Suprapubic skin (tissue), 4 donors: ENCODE measurements at regions not wholly inside any gene's neighbourhood (a gene's known extent, or its start where the extent isn't known, plus 50 kb on each side); places are given as distances from the start of the nearest gene placed in this dataset.
"Not testable (repeated sequence)": the region's sequence is repeated elsewhere in the genome, so short reads cannot be mapped to it uniquely, and the experiment has no call there.

ENCODE experiments used
- DNase-seq, 2 donors: peaks; one replicate each; pipeline ENCODE4 v3.0.0-alpha.2; 2019; ENCODE audit warnings: low spot score in 2 of 2
- H3K27ac ChIP-seq: fragments of 200-600 bp; sonication (generic); one replicate; pipeline ENCODE4 v1.5.1; 2019
- H3K27me3 ChIP-seq: fragments of 200-600 bp; sonication (generic); one replicate; pipeline ENCODE4 v1.5.1; 2019
- H3K36me3 ChIP-seq: fragments of 200-600 bp; sonication (generic); one replicate; pipeline ENCODE4 v1.5.1; 2019
- H3K4me1 ChIP-seq: fragments of 200-600 bp; sonication (generic); one replicate; pipeline ENCODE4 v1.5.1; 2019
- H3K4me3 ChIP-seq: fragments of 200-600 bp; sonication (generic); one replicate; pipeline ENCODE4 v1.5.1; 2019; ENCODE audit warnings: mild to moderate bottlenecking
- H3K9me3 ChIP-seq: fragments of 200-600 bp; sonication (generic); one replicate; pipeline ENCODE4 v1.5.1; 2019
- EP300 ChIP-seq: sonication (generic); formaldehyde crosslinking; IDR thresholded peaks from one replicate; pipeline ENCODE4 v1.6.1; 2017; ENCODE audit warnings: antibody characterized with exemption
- POLR2A ChIP-seq, 2 donors: fragments of 450-650 bp; IDR thresholded peaks; one replicate each; pipeline ENCODE4 v1.6.1; 2017; ENCODE audit warnings: antibody characterized with exemption in 2 of 2, mild to moderate bottlenecking in 2 of 2, moderate library complexity in 2 of 2
- POLR2AphosphoS5 ChIP-seq, 3 donors: sonication (generic); formaldehyde crosslinking; IDR thresholded peaks; one replicate each; pipeline ENCODE4 v1.6.1; 2017; ENCODE audit warnings: antibody characterized with exemption in 3 of 3
- WGBS: methylation state at CpG from one replicate; pipeline ENCODE4 v1.1.5; 2018; 5-methylcytosine and 5-hydroxymethylcytosine counted together
- TF ChIP-seq, protein P1 (sequence below), 2 donors: fragments of 200-600 bp in 1 of 2; fragments of 450-650 bp in 1 of 2; sonication (generic) in 1 of 2; IDR thresholded peaks; one replicate each; pipeline ENCODE4 v1.5.1; 2016 to 2019; ENCODE audit warnings: antibody characterized with exemption in 2 of 2, mild to moderate bottlenecking in 1 of 2, moderate library complexity in 1 of 2

DNA sequence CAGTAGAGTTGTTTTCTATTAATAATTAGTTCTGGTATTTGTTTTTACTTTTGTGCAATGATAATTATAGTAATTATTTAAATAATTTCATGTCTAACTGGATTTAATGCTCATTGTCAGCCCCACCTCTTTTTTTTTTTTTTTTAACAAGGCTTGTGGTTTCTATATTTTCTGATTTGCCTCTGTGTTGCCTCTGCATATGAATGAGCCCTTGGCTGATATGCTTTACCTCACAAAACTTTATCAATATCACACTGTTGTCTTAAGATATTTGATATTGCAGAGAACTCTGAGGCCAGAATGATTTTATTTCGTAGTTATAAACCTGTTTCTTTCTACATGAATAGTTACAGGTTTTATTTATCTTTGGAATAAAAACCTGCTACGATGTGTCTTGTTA, 116.2 kb upstream of the ATP2B1 start:
- no peak overlapping the region for H3K27ac ChIP-seq
- DNase-seq: no peak
- WGBS: 96% methylated on average over 2 of the region's 2 CpGs
- TF ChIP-seq POLR2A (IDR thresholded peaks at IDR 0.05): no peak
- TF ChIP-seq POLR2AphosphoS5 (IDR thresholded peaks at IDR 0.05): no peak
- TF ChIP-seq, protein P1, sequence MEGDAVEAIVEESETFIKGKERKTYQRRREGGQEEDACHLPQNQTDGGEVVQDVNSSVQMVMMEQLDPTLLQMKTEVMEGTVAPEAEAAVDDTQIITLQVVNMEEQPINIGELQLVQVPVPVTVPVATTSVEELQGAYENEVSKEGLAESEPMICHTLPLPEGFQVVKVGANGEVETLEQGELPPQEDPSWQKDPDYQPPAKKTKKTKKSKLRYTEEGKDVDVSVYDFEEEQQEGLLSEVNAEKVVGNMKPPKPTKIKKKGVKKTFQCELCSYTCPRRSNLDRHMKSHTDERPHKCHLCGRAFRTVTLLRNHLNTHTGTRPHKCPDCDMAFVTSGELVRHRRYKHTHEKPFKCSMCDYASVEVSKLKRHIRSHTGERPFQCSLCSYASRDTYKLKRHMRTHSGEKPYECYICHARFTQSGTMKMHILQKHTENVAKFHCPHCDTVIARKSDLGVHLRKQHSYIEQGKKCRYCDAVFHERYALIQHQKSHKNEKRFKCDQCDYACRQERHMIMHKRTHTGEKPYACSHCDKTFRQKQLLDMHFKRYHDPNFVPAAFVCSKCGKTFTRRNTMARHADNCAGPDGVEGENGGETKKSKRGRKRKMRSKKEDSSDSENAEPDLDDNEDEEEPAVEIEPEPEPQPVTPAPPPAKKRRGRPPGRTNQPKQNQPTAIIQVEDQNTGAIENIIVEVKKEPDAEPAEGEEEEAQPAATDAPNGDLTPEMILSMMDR (IDR thresholded peaks at IDR 0.05): no peak
- TF ChIP-seq EP300: no peak
- H3K4me1 ChIP-seq: no peaks in the 10 kb centered on the region
- no peaks in the 10 kb centered on the region for H3K36me3 ChIP-seq
- H3K27me3 ChIP-seq: no peaks in the 10 kb centered on the region
- H3K9me3 ChIP-seq: no peaks in the 10 kb centered on the region
- H3K4me3 ChIP-seq: no peak overlapping the region

DNA sequence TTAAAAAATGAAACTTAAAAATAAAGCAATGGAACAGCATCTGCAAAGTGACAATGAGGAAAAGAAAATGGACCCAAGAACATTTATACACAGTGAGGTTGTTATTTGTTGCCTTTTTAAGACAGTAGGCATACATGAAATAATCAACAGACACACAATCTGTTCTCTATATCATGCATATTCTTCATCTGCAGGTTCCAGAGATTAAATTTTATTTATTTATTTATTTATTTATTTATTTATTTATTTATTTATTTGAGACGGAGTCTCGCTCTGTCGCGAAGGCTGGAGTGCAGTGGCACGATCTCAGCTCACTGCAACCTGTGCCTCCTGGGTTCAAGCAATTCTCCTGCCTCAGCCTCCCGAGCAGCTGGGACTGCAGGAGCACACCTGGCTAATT, 114.4 kb upstream of the ATP2B1 start:
- not testable (repeated sequence) for H3K27me3 ChIP-seq, H3K27ac ChIP-seq, H3K9me3 ChIP-seq, H3K36me3 ChIP-seq, H3K4me3 ChIP-seq, DNase-seq, H3K4me1 ChIP-seq
- WGBS: 95% methylated on average over 6 of the region's 6 CpGs

DNA sequence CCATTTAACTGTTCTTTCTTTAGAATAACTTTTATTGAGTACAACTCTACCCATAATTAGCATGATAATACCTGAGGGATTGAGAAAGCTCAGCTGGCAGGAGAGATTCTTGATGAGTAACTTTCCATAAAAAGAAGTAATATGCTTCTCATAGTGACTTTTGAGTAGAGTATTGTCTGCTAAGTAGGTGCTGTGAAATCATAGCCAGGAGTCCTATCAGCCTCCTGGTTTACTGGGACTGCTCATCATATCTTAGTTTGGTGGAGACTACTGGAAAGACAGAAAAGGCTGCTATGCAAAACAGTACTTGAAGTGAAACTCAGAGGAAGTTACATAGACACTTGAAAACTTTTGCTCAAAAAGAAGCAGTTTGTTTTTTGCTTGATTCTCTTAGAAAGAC, 113.3 kb upstream of the ATP2B1 start:
- Histone ChIP-seq H3K36me3 (no peaks in the 10 kb centered on the region), H3K27me3 (no peaks in the 10 kb centered on the region), H3K27ac (no peak overlapping the region), H3K4me3 (no peak overlapping the region), H3K4me1 (no peaks in the 10 kb centered on the region), H3K9me3 (no peaks in the 10 kb centered on the region)
- TF ChIP-seq, protein P1 (IDR thresholded peaks at IDR 0.05): no peak
- TF ChIP-seq POLR2AphosphoS5 (IDR thresholded peaks at IDR 0.05): no peak
- TF ChIP-seq EP300: no peak
- TF ChIP-seq POLR2A (IDR thresholded peaks at IDR 0.05): no peak
- DNase-seq: no peak

DNA sequence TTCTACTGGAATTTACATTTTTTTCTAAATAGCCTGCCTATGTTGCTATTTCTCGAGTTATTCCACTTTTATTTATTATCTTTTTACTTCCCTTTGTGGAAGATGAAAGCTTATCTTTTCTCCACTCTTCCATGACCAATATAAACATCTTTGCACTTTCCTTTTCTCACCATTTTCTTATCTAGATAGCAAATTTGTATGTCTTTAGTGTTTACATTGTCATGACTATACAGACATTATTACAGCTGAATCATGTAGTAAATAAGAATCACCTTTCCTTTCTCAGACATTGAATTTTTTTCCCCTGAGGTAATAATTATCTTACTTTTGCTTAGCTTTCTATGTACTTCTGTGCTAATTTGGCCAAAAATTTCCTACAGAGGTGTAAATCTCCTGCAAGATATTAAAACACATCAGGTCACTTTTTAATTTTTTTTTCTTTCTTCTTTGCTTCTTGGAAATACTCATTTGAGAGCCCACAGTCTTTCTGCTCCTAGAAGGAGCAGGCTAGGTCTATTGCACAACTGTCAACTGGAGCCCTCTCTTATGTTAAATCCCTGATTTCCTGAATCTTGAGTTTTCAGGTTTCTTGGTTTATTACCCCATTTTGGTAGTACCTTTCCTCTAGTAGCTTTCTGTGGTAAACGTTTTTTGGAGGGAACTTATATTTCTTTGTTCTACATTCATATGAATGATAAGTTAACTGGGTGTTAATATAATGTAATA, 109.0 kb upstream of the ATP2B1 start:
- WGBS: 61% methylated on average over 2 of the region's 2 CpGs
- Histone ChIP-seq H3K27me3 (no peaks in the 10 kb centered on the region), H3K4me3 (no peak overlapping the region), H3K9me3 (no peaks in the 10 kb centered on the region), H3K36me3 (no peaks in the 10 kb centered on the region), H3K27ac (no peak overlapping the region), H3K4me1 (no peaks in the 10 kb centered on the region)
- no peak for DNase-seq
- TF ChIP-seq, protein P1 (IDR thresholded peaks at IDR 0.05): no peak
- TF ChIP-seq POLR2AphosphoS5 (IDR thresholded peaks at IDR 0.05) (no peak), EP300 (no peak), POLR2A (IDR thresholded peaks at IDR 0.05) (no peak)

DNA sequence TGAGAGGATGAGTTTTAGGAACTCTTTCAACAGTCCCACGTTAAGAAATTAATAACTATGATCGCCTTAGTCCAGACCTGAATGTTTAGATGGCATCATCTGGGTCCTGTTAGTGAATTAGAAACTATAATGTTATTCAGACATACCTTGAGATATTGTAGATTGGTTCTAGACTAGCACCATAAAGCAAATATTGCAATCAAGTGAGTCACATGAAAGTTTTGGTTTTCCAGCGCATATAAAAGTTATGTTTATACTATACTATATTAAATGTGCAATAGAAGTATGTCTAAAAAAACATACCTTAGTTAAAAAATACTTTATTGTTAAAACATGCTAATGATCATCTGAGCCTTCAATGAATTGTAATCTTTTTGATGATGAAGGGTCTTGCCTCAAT, 106.6 kb upstream of the ATP2B1 start:
- H3K9me3 ChIP-seq: no peaks in the 10 kb centered on the region
- H3K36me3 ChIP-seq: no peaks in the 10 kb centered on the region
- TF ChIP-seq POLR2AphosphoS5 (IDR thresholded peaks at IDR 0.05) (no peak), EP300 (no peak), POLR2A (IDR thresholded peaks at IDR 0.05) (no peak)
- TF ChIP-seq, protein P1 (IDR thresholded peaks at IDR 0.05): no peak
- no peaks in the 10 kb centered on the region for H3K4me1 ChIP-seq
- H3K4me3 ChIP-seq: no peak overlapping the region
- DNase-seq: no peak
- H3K27ac ChIP-seq: no peak overlapping the region
- WGBS: 92% methylated on average over 3 of the region's 3 CpGs
- H3K27me3 ChIP-seq: no peaks in the 10 kb centered on the region

DNA sequence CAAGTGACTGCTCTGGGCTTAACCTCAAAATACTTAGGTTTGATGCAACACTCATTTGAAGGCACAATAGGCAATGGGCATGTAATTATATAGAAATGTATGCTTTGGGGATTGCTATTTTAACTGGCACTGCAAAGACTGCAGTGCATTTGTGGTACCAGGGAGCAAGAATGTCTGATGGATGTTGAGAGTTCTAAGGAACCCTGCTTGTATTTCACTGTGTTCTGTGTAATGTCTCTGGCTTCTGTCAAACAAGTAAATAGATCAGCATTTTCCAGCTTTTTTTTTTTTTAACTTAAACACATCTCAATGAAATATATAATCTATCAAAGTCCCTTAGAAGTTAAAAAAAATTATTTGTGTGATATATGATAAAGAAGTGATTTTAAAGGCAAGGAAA, 94.8 kb upstream of the ATP2B1 start:
- no peak for DNase-seq
- no peaks in the 10 kb centered on the region for H3K27me3 ChIP-seq
- no peak overlapping the region for H3K27ac ChIP-seq
- H3K4me1 ChIP-seq: no peaks in the 10 kb centered on the region
- no peaks in the 10 kb centered on the region for H3K36me3 ChIP-seq
- H3K9me3 ChIP-seq: no peaks in the 10 kb centered on the region
- TF ChIP-seq POLR2A (IDR thresholded peaks at IDR 0.05) (no peak), EP300 (no peak), POLR2AphosphoS5 (IDR thresholded peaks at IDR 0.05) (no peak)
- TF ChIP-seq, protein P1 (IDR thresholded peaks at IDR 0.05): no peak
- no peak overlapping the region for H3K4me3 ChIP-seq
